SU-DHL-6 (cell line): ENCODE measurements at regions not wholly inside any gene's neighbourhood (a gene's known extent, or its start where the extent isn't known, plus 50 kb on each side); places are given as distances from the start of the nearest gene placed in this dataset.

Source experiments
- H2AFZ ChIP-seq: fragments of 200-600 bp; sonication (generic); 2 replicates; pipeline ENCODE4 v1.6.1; 2014; ENCODE audit warnings: low read depth, mild to moderate bottlenecking, moderate library complexity, mixed read lengths, antibody characterized with exemption, low read length; ENCODE audit not compliant: severe bottlenecking
- H3F3A ChIP-seq: fragments of 200-600 bp; shearing (Covaris generic); 2 replicates; pipeline ENCODE4 v1.6.0; 2016; ENCODE audit warnings: antibody characterized with exemption, mild to moderate bottlenecking; ENCODE audit not compliant: insufficient read depth
- H3K27ac ChIP-seq: fragments of 200-600 bp; sonication (generic); 2 replicates; pipeline ENCODE4 v1.5.1; 2016; ENCODE audit warnings: low read depth, mild to moderate bottlenecking, low read length, moderate library complexity, mixed read lengths
- H3K27me3 ChIP-seq: fragments of 200-600 bp; sonication (generic), shearing (Covaris generic); 2 replicates; pipeline ENCODE4 v1.6.0; 2014; ENCODE audit warnings: mild to moderate bottlenecking, low read length
- H3K36me3 ChIP-seq: fragments of 200-600 bp; sonication (generic); 2 replicates; pipeline ENCODE4 v1.6.1; 2014; ENCODE audit warnings: mild to moderate bottlenecking, low read length, mixed read lengths
- H3K4me2 ChIP-seq: fragments of 300-600, 200-600 bp; shearing (Covaris generic), sonication (generic); 2 replicates; pipeline ENCODE4 v1.6.0; 2014; ENCODE audit warnings: low read length, low read depth, mild to moderate bottlenecking; ENCODE audit not compliant: poor library complexity, severe bottlenecking
- H3K4me3 ChIP-seq: fragments of 200-600 bp; sonication (generic); 2 replicates; pipeline ENCODE4 v1.5.1; 2014; ENCODE audit warnings: antibody characterized with exemption, low read length, mild to moderate bottlenecking, mixed read lengths; ENCODE audit not compliant: insufficient read depth, poor library complexity, severe bottlenecking
- H3K79me2 ChIP-seq: fragments of 200-600 bp; sonication (generic); 2 replicates; pipeline ENCODE4 v1.6.1; 2014; ENCODE audit warnings: mild to moderate bottlenecking, low read length, moderate library complexity; ENCODE audit not compliant: insufficient read depth
- H3K9ac ChIP-seq: fragments of 200-600 bp; sonication (generic); 2 replicates; pipeline ENCODE4 v1.7.0; 2014; ENCODE audit warnings: mild to moderate bottlenecking, low read length
- H3K9me2 ChIP-seq: fragments of 200-600 bp; sonication (generic); replicated peaks from 2 replicates; pipeline ENCODE4 v1.6.1; 2014; ENCODE audit warnings: low read length; ENCODE audit not compliant: insufficient read depth
- H3K9me3 ChIP-seq: fragments of 200-600 bp; sonication (generic); 2 replicates; pipeline ENCODE4 v1.6.1; 2014; ENCODE audit warnings: low read length, mixed read lengths; ENCODE audit not compliant: insufficient read depth
- H4K20me1 ChIP-seq: fragments of 200-600 bp; sonication (generic); 2 replicates; pipeline ENCODE4 v1.6.1; 2014; ENCODE audit warnings: low read depth, mild to moderate bottlenecking, antibody characterized with exemption, low read length, moderate library complexity, mixed read lengths
- CTCF ChIP-seq: fragments of 200-600 bp; sonication (generic); IDR thresholded peaks from one replicate; pipeline ENCODE4 v1.5.1; 2017; ENCODE audit warnings: antibody characterized with exemption, mild to moderate bottlenecking, low read length, moderate library complexity; ENCODE audit not compliant: insufficient read depth, poor library complexity, severe bottlenecking
- EZH2phosphoT487 ChIP-seq: fragments of 200-600 bp; sonication (generic), shearing (Covaris generic); conservative IDR thresholded peaks from 2 replicates; pipeline ENCODE4 v1.6.1; 2018; ENCODE audit warnings: mild to moderate bottlenecking, antibody characterized with exemption, low read length, moderate library complexity, mixed read lengths

DNA sequence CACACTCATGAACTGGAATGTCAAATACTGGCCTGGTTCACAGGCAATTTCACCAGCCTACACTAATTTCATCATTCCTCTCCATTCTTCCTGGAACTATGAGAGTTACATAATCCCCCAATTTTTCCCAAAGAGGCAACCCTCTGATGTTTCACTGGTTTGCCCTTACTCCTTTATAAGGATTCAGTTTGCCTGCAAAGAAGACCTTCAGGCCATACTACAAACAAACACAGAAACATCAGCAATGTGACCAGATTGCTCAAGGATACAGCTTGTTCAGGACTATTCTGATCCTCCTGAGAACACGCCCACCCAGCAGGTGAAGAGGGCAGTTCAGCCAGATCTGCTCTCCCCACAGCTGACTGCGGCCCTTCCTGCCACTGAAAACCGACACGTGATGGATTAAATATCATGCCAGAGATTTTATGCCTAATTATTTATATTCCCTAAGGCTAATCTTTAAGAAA is 215.5 kb downstream of the ETAA1 start:
- Histone ChIP-seq H4K20me1 (no peaks in the 10 kb centered on the region), H3K4me3 (no peak overlapping the region), H3K36me3 (no peaks in the 10 kb centered on the region), H3K9ac (no peak overlapping the region), H3K27me3 (no peaks in the 10 kb centered on the region), H2AFZ (no peak overlapping the region), H3K27ac (no peak overlapping the region), H3K9me3 (no peaks in the 10 kb centered on the region), H3K79me2 (no peaks in the 10 kb centered on the region), H3K9me2 (0 out of 2 replicates have a peak, but pooled peaks cover 6% of the 10 kb centered on the region), H3F3A (no peaks in the 10 kb centered on the region), H3K4me2 (no peak overlapping the region)
- no peak for TF ChIP-seq EZH2phosphoT487
- TF ChIP-seq CTCF, result no peak

GRCh38 chr2:67613227-67613626 is 216.1 kb downstream of the ETAA1 start:
- H3K79me2 ChIP-seq, result no peaks in the 10 kb centered on the region
- no peaks in the 10 kb centered on the region for H3K27me3 ChIP-seq
- H3F3A ChIP-seq, result no peaks in the 10 kb centered on the region
- 0 out of 2 replicates have a peak, but pooled peaks cover 6% of the 10 kb centered on the region for H3K9me2 ChIP-seq
- no peaks in the 10 kb centered on the region for H3K36me3 ChIP-seq
- H3K9me3 ChIP-seq, result no peaks in the 10 kb centered on the region
- H3K4me3 ChIP-seq, result no peak overlapping the region
- H4K20me1 ChIP-seq, result no peaks in the 10 kb centered on the region
- no peak overlapping the region for H3K4me2 ChIP-seq
- H2AFZ ChIP-seq, result no peak overlapping the region
- no peak overlapping the region for H3K9ac ChIP-seq
- no peak overlapping the region for H3K27ac ChIP-seq
- TF ChIP-seq EZH2phosphoT487 (no peak), CTCF (no peak)

DNA sequence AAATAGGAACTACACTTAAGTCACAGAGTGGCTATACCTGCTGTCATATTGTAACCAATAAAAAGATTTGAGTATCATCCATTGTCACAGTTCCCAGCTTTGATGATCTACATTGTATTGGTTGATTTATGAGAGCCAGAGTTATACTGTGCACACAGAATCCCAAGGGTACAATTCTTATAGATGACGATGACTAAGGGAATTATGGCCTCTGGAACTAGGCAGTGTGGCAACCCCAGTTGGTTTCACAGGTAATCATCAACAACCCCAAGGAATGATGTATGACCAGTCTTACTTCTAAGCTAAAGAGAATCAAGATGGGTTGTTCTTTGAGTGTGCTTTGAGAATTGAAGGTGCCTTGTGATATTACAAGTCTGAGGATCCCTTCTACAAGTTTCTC is 217.3 kb downstream of the ETAA1 start:
- no peak overlapping the region for H2AFZ ChIP-seq
- no peak overlapping the region for H3K27ac ChIP-seq
- H3K9me3 ChIP-seq, result no peaks in the 10 kb centered on the region
- H3K27me3 ChIP-seq, result no peaks in the 10 kb centered on the region
- no peaks in the 10 kb centered on the region for H3K36me3 ChIP-seq
- no peaks in the 10 kb centered on the region for H4K20me1 ChIP-seq
- H3K4me3 ChIP-seq, result no peak overlapping the region
- no peak for TF ChIP-seq CTCF
- TF ChIP-seq EZH2phosphoT487, result no peak
- no peaks in the 10 kb centered on the region for H3K79me2 ChIP-seq
- no peaks in the 10 kb centered on the region for H3K9me2 ChIP-seq
- H3K9ac ChIP-seq, result no peak overlapping the region
- H3K4me2 ChIP-seq, result no peak overlapping the region
- no peaks in the 10 kb centered on the region for H3F3A ChIP-seq

DNA sequence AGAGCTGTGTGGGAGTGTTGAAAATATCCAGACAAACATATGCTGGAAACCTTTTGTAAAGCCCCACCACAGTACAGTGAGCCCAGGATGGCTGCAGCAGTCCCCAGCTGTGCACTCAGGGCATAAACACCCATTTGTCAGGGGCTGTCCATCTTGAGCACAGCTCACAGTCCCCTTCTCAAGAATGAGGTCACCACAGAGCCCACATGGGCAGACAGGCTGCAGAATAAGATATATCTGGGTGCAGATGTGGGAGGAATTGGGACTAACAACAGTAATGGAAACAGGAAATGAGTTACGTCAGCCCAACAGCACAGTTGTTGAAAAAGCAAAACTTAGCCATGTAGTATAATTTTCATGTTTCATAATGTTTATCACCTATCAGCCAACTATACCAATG is 219.6 kb downstream of the ETAA1 start:
- no peaks in the 10 kb centered on the region for H3K9me2 ChIP-seq
- TF ChIP-seq CTCF (no peak), EZH2phosphoT487 (no peak)
- no peak overlapping the region for H2AFZ ChIP-seq
- no peak overlapping the region for H3K9ac ChIP-seq
- no peaks in the 10 kb centered on the region for H3F3A ChIP-seq
- H3K79me2 ChIP-seq, result no peaks in the 10 kb centered on the region
- H3K36me3 ChIP-seq, result no peaks in the 10 kb centered on the region
- H3K27ac ChIP-seq, result no peak overlapping the region
- no peaks in the 10 kb centered on the region for H3K27me3 ChIP-seq
- H3K4me2 ChIP-seq, result no peak overlapping the region
- H3K4me3 ChIP-seq, result no peak overlapping the region
- H4K20me1 ChIP-seq, result no peaks in the 10 kb centered on the region
- no peaks in the 10 kb centered on the region for H3K9me3 ChIP-seq
